ENCODE measurements at regions not wholly inside any gene's neighbourhood (a gene's known extent, or its start where the extent isn't known, plus 50 kb on each side); places are given as distances from the start of the nearest gene placed in this dataset.

DNA sequence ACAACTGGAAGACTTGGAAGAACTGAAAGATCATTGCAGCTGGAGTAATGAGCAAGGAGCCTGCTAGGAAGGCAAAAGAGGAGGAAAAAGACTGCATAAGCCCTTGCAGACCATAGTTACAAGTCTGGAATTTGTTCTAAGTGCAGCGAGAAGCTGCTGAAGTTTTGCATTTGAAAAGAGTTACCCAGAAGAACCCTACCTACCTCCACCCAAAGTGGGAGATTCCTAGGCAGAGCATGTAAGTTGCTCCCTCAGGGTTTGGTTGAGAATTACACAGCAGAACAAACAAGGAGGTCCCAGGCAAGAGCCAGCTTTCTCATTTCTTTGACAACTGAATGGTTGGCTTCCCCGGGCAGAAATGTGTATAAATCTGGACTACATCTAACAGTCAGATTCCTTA, 118.7 kb upstream of the NUDT7 start:
- Histone ChIP-seq H3K4me2 (no peak overlapping the region), H3K9me3 (peaks cover 8% of the 10 kb centered on the region; the same call in 2 of the 3 replicates), H3K27ac (no peak overlapping the region), H3K4me1 (no peaks in the 10 kb centered on the region), H3K4me3 (no peak overlapping the region)
- FAIRE-seq (no peak), DNase-seq (ENCODE audit: low read depth in 1 of 2, low spot score in 1 of 2) (no peak), ATAC-seq (no peak)
- WGBS (ENCODE audit: missing lambda C conversion rate), result 24% methylated on average over 2 of the region's 2 CpGs
- POLR2A ChIA-PET, result no interaction called here
- TF ChIP-seq, protein P1, sequence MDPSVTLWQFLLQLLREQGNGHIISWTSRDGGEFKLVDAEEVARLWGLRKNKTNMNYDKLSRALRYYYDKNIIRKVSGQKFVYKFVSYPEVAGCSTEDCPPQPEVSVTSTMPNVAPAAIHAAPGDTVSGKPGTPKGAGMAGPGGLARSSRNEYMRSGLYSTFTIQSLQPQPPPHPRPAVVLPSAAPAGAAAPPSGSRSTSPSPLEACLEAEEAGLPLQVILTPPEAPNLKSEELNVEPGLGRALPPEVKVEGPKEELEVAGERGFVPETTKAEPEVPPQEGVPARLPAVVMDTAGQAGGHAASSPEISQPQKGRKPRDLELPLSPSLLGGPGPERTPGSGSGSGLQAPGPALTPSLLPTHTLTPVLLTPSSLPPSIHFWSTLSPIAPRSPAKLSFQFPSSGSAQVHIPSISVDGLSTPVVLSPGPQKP (IDR thresholded peaks at IDR 0.05; ENCODE audit: low read depth, low read length), result no peak
- TF ChIP-seq REST (IDR thresholded peaks at IDR 0.05) (no peak), EP300 (IDR thresholded peaks at IDR 0.05) (no peak), ZSCAN20 (CRISPR knock-in tag; IDR thresholded peaks at IDR 0.05) (no peak), HOXA7 (CRISPR knock-in tag; IDR thresholded peaks at IDR 0.05) (no peak), BCL3 (IDR thresholded peaks at IDR 0.05) (no peak), CBX8 (IDR thresholded peaks at IDR 0.05) (no peak), FOXS1 (CRISPR knock-in tag; IDR thresholded peaks at IDR 0.05) (no peak), JUN (IDR thresholded peaks at IDR 0.05) (no peak), ZNF302 (CRISPR knock-in tag; IDR thresholded peaks at IDR 0.05) (no peak), BHLHE40 (IDR thresholded peaks at IDR 0.05; ENCODE audit: low read depth, low read length) (no peak), NFE2L2 (conservative IDR thresholded peaks at IDR 0.05; ENCODE audit: low read length) (no peak)
- TF ChIP-seq, protein P2, sequence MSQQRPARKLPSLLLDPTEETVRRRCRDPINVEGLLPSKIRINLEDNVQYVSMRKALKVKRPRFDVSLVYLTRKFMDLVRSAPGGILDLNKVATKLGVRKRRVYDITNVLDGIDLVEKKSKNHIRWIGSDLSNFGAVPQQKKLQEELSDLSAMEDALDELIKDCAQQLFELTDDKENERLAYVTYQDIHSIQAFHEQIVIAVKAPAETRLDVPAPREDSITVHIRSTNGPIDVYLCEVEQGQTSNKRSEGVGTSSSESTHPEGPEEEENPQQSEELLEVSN (IDR thresholded peaks at IDR 0.05; ENCODE audit: borderline replicate concordance, low read depth), result no peak
- TF ChIP-seq, protein P3, sequence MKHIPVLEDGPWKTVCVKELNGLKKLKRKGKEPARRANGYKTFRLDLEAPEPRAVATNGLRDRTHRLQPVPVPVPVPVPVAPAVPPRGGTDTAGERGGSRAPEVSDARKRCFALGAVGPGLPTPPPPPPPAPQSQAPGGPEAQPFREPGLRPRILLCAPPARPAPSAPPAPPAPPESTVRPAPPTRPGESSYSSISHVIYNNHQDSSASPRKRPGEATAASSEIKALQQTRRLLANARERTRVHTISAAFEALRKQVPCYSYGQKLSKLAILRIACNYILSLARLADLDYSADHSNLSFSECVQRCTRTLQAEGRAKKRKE (CRISPR knock-in tag; IDR thresholded peaks at IDR 0.05; ENCODE audit: low read depth), result no peak
- CTCF ChIA-PET, result interaction anchor here (1.0 to 1.9 kb wide), 2 partner anchors 20 to 367 kb away, joined by 3 to 7 read pairs; no protein-coding TSS in a partner anchor

DNA sequence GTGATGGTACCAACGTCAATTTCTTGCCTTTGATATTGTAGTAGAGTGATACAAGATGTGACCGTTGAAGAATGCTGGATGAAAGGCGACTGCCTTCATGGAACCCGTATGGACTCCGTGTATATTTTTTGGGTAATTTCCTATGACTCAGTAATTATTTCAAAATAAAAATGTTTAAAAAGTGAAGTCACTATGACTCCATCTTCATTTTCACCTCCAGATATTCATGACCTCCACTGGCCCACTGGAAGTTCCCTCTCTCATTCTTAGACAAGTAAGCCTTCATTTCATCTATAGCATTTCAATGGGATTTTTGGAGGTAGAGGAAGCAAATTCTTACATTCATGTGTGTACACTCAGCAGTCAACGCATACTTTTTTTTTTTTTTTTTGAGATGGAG, 111.8 kb upstream of the NUDT7 start:
- ATAC-seq, result no peak
- WGBS (ENCODE audit: missing lambda C conversion rate), result 19% methylated on average over 6 of the region's 6 CpGs
- Histone ChIP-seq H3K4me3 (no peak overlapping the region), H3K9me3 (no peaks in the 10 kb centered on the region), H3K4me1 (no peaks in the 10 kb centered on the region), H3K4me2 (no peak overlapping the region), H3K27ac (no peak overlapping the region)
- no peak for FAIRE-seq
- DNase-seq (ENCODE audit: low read depth in 1 of 2, low spot score in 1 of 2), result no peak
- ChIA-PET CTCF (interaction anchor here (1.0 kb wide), 1 partner anchor 22 kb away, joined by 3 read pairs; no protein-coding TSS in a partner anchor), POLR2A (no interaction called here)
- TF ChIP-seq ESRRA (IDR thresholded peaks at IDR 0.05; ENCODE audit: borderline replicate concordance, low read length), result no peak
- TF ChIP-seq ZFP36 (IDR thresholded peaks at IDR 0.05; ENCODE audit: borderline replicate concordance, partially characterized antibody), result no peak
- no peak for TF ChIP-seq ZNF302 (CRISPR knock-in tag; IDR thresholded peaks at IDR 0.05)
- TF ChIP-seq, protein P2 (IDR thresholded peaks at IDR 0.05; ENCODE audit: borderline replicate concordance, low read depth), result no peak
- no peak for TF ChIP-seq GATA3 (IDR thresholded peaks at IDR 0.05; ENCODE audit: borderline replicate concordance)
- no peak for TF ChIP-seq SMC3 (IDR thresholded peaks at IDR 0.05)
- no peak for TF ChIP-seq SREBF2 (IDR thresholded peaks at IDR 0.05)
- no peak for TF ChIP-seq RAD21 (conservative IDR thresholded peaks at IDR 0.05 in 1 of 2, IDR thresholded peaks at IDR 0.05 in 1 of 2)
- TF ChIP-seq ZSCAN20 (CRISPR knock-in tag; IDR thresholded peaks at IDR 0.05), result no peak
